HG02852 (cell line): ENCODE measurements at regions not wholly inside any gene's neighbourhood (a gene's known extent, or its start where the extent isn't known, plus 50 kb on each side); places are given as distances from the start of the nearest gene placed in this dataset.

ENCODE experiments used
- ATAC-seq: cut with Tn5 transposase; IDR thresholded peaks from one replicate; pipeline ENCODE4 v1.9.1; 2021; ENCODE audit warnings: mild to moderate bottlenecking, moderate library complexity; ENCODE audit not compliant: unreplicated experiment

DNA sequence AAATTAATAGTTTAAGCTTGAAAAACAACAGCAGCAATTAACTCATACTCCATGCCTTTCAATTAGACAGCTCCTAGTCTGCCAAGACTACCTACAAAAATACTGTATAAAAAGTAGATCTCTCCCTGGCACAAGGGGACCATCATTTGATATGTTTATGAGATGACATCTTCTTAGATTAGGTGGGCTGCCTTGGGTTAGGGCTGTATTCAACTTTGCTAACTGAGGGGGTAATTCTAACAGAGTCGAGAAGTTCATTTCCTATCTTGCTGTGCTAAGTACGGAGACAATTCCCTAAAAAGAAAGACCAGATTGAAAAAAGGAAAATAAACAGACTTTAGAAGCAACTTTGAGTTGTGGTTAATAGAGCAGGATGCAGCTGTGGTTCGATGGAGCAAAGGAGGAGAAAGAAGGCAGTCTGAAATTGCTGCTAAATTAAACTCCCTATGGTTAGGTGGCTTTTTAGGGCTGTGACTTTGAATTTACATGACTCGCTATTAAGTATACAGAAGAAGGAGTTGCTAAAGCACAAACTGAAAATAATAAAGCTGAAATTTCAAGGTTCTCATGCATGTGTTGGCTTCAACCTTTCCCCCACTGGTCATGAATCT, 75.4 kb downstream of the CDC7 start:
- no peak for ATAC-seq

DNA sequence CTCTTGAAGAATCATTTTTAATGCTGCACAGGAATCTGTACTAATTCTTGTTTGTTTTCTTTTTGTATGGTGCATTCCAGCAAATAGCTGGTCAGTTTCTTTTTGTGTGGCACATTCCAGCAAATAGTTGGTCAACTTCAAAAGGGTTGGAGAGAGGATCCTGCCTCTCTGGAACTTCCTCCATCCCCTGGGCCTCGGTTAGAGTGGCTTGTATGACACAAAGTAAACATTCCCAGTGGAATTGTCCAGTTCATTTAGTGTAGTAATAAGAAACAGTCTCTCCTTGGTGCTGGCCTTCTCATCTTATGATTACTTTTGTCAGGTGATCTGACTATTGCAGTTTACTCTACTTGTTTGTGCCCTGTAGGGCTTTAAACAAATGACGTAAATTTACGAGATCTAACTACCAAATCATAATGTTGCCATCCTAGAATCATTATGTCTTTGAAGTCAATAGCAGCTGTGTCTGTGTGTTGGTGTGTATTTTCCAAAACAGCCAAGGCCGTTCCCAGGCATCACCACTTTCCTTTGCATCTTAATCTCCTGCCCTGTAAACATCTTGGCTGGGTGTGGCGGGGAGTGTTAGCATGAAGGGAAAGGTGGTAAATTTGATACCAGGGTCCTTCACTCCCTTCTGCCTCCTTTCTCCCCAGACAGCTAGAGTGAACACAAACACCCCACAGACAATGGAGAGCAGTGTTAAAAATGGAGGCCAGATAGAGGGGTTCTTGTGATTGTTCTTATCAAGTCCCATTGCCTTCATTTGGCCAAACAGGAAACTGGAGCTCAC, 77.9 kb downstream of the CDC7 start:
- no peak for ATAC-seq

- no peak for ATAC-seq
Measured at GRCh38 chr1:91579658-91580228, 79.1 kb downstream of the CDC7 start.

GRCh38 chr1:91582431-91582921, 81.8 kb downstream of the CDC7 start:
- ATAC-seq, result no peak

DNA sequence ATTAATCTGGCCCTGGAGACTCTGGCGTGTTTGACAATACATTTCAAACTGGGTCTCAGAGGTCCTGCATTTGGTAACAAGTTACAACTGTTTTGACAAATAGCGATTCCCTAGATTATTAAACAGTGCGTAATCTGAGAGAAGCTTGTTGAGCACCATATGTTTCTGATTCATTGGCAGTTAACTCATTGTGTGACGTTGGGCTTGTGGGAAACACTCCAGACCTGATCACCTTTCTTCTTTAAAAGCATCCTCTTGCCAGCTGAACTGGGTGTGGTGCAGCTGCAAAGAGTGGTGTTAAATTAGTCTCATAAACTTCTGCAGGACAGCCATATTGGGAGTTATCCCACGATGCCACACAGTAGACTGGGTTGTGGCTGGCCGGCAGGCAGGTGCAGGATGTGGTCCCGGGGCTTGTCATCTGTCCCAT, 82.7 kb downstream of the CDC7 start:
- no peak for ATAC-seq

DNA sequence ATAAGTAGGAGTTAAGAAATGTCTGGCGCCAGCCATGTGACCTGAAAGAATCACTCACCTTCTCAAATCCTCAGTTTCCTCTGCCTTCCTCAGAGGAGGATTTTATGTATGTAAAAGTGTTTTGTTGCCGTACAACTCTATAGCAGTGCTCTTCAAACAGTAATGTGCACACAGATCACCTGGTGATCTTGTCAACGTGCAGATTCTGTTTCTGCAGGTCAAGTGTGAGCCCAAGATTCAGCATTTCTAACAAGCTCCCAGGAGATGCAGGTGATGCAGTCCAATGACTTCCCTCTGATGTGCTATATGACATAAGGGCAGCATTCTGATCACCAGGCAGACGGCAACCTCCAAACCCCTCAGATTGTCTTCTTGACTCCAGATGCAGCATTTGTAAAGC, 83.7 kb downstream of the CDC7 start:
- ATAC-seq, result no peak

DNA sequence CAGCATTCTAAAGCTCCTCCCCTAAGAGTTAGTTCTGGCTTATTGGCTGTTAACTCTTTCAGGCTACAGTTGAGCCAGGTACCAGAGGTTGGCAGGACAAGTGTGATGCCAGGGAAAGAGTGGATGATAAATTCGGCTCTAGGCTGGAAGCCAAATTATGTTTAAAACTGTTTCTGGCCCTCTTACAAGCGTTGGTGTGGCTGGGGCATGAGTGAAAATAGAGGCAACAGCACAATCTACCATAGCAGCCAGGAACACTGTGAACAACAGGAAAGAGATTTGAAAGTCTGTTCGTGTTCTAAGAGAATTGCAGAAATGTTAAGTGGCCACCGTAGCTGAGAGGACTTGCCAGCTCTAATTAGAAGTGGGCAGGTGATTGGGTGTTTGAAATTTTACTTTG, 84.2 kb downstream of the CDC7 start:
- no peak for ATAC-seq

GRCh38 chr1:91585502-91585901, 84.9 kb downstream of the CDC7 start:
- ATAC-seq, result no peak

- ATAC-seq, result no peak
Measured at GRCh38 chr1:91585982-91586381, 85.3 kb downstream of the CDC7 start.

DNA sequence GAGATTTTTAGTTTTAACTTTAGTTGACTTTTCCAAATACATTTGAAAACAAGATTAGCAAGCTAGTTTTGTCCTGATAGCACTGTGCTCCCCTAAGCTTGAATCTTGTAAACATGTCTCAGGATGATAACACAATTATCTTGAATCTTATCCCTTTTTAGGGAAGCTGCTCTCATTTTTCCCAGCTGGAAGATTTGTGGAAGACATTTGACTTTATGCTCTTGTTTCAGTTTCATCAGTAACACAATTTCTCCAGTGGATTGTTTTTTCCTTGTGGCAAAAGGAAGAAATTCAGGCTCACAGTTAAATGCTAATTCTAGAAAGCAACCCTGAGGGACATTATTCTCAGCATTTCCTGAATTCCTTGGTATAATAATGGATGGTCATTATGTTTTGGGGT, 88.8 kb downstream of the CDC7 start:
- ATAC-seq, result no peak

- ATAC-seq, result no peak
Measured at GRCh38 chr1:91591175-91591974, 90.7 kb downstream of the CDC7 start.

- ATAC-seq, result no peak
Measured at GRCh38 chr1:91592716-91593477, 92.2 kb downstream of the CDC7 start.

DNA sequence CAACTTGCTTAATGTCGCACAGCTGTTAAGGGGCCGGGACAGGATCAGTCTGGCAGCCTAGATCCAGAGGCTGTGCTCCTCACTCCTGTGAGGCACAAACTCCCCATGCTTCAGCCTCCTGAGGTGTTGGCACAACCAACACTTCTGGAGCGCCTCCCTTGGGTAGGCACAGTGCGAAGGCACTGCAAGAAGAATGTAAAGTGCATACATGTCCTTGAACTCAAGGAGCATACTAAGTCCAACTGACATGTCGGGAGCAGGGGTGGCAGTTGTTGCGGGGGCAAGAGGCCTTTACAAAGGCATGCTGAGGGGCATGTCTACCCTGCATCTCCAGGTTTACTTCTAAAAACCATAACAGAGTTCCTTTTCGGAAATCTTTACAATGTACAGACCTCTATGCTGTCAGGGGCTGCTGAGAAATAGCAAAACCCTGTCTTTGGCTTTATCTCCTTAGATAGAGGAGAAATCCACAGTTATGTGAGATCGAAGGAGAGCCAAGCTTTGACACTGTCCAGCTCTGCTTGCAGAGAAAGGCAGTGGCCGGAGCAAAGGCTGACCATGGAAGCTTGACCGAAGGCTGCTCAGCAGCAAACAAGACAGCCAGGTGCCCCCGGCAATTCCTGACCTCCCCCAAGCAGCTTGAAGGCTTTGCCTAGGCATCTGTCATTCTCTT, 93.9 kb downstream of the CDC7 start:
- no peak for ATAC-seq

- no peak for ATAC-seq
Measured at GRCh38 chr1:91596474-91596873, 95.8 kb downstream of the CDC7 start.

GRCh38 chr1:91597215-91597614, 96.6 kb downstream of the CDC7 start:
- no peak for ATAC-seq

DNA sequence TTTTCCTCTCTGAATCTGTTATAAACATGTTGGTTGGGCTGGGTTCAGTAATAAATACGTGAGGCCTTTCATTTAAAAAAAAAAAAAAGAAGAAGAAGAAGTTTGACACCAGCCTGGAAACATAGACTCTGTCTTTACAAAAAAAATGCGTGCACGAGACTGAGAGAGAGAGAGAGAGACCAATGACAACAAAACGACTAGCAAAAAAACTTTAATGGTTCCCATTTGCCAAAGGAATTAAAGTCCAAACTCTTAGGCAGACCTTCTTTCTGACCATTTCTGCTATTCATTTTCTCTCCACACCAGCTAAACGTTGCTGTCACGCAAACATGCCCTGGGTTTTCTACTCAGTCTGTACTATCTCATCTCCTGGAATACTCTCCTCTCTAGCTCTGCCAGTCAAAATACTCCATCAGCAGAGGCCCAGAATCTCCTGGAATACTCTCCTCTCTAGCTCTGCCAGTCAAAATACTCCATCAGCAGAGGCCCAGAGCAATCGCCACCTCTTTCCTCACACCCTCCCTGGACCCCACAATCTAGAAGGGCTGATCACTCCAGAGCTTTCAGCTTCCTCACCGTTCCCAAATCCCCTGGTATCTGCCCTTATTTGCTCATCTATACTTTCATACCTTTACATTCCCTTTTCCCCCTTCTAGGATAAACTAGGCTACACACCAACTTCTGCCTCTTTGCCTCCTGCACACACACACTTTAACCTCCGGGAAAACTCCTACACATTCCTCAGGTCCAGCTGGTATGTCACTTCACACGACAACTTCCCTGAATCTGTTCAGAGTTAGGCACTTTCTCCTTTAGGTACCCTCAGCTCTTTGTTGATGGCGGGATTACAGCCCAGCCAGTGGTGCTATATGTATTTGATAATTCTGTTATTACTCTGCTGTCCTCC, 100.0 kb downstream of the CDC7 start:
- ATAC-seq, result no peak

- no peak for ATAC-seq
Measured at GRCh38 chr1:91601554-91602376, 101.1 kb downstream of the CDC7 start.

GRCh38 chr1:91603409-91603808, 102.8 kb downstream of the CDC7 start:
- no peak for ATAC-seq
